Fibroblast of lung (primary cell): ENCODE measurements at regions not wholly inside any gene's neighbourhood (a gene's known extent, or its start where the extent isn't known, plus 50 kb on each side); places are given as distances from the start of the nearest gene placed in this dataset.

Source experiments
- DNase-seq, 2 donors: peaks; one replicate each; pipeline versions ENCODE4 v3.0.0 to v3.0.0-alpha.2; 2010; ENCODE audit warnings: low read depth in 2 of 2
- H2AFZ ChIP-seq: 2 replicates; pipeline ENCODE4 v1.5.1; 2012; ENCODE audit warnings: low read length, control low read depth, inconsistent platforms
- H3K27ac ChIP-seq: 2 replicates; pipeline ENCODE4 v1.5.1; 2011; ENCODE audit warnings: low read length, control low read depth; ENCODE audit not compliant: insufficient read depth
- H3K27me3 ChIP-seq: 2 replicates; pipeline ENCODE4 v1.5.1; 2011; ENCODE audit warnings: mild to moderate bottlenecking, low read length; ENCODE audit not compliant: control insufficient read depth, insufficient read depth
- H3K36me3 ChIP-seq: 2 replicates; pipeline ENCODE4 v1.5.1; 2011; ENCODE audit warnings: low read length; ENCODE audit not compliant: control insufficient read depth, insufficient read depth
- H3K4me1 ChIP-seq: 2 replicates; pipeline ENCODE4 v1.5.1; 2011; ENCODE audit warnings: low read length; ENCODE audit not compliant: control insufficient read depth, insufficient read depth; ENCODE audit errors: extremely low read depth
- H3K4me2 ChIP-seq: 2 replicates; pipeline ENCODE4 v1.5.1; 2011; ENCODE audit warnings: low read length, control low read depth; ENCODE audit not compliant: insufficient read depth; ENCODE audit errors: extremely low read depth
- H3K4me3 ChIP-seq, 4 experiments: fragments of 200-600 bp in 1 of 4; sonication (generic) in 1 of 4; replicated peaks in 1 of 4; 2 replicates each; pipeline ENCODE4 v1.5.1; 2011 to 2016; ENCODE audit warnings: low read length in 4 of 4, low read depth in 3 of 4, mild to moderate bottlenecking in 3 of 4, control low read depth in 2 of 4, inconsistent platforms in 1 of 4, mixed read lengths in 1 of 4; ENCODE audit not compliant: insufficient read depth in 1 of 4; ENCODE audit errors: control extremely low read depth in 1 of 4
- H3K79me2 ChIP-seq: 2 replicates; pipeline ENCODE4 v1.5.1; 2012; ENCODE audit warnings: mild to moderate bottlenecking, low read length, inconsistent platforms; ENCODE audit not compliant: control insufficient read depth, insufficient read depth
- H3K9ac ChIP-seq: 2 replicates; pipeline ENCODE4 v1.5.1; 2011; ENCODE audit warnings: mild to moderate bottlenecking, low read length, control low read depth; ENCODE audit not compliant: insufficient read depth
- H3K9me3 ChIP-seq: 2 replicates; pipeline ENCODE4 v1.5.1; 2012; ENCODE audit warnings: low read depth, low read length; ENCODE audit not compliant: control insufficient read depth, insufficient read depth
- H4K20me1 ChIP-seq: 2 replicates; pipeline ENCODE4 v1.5.1; 2011; ENCODE audit warnings: low read length; ENCODE audit not compliant: control insufficient read depth, insufficient read depth; ENCODE audit errors: extremely low read depth
- EZH2 ChIP-seq: IDR thresholded peaks from 2 replicates; pipeline ENCODE4 v1.5.1; 2012; ENCODE audit warnings: low read length, control low read depth, mild to moderate bottlenecking; ENCODE audit errors: missing control alignments
- TF ChIP-seq, protein P1 (sequence below), 2 donors: IDR thresholded peaks in 1 of 2; conservative IDR thresholded peaks in 1 of 2; 1 replicate in 1 of 2; 2 replicates in 1 of 2; pipeline ENCODE4 v1.5.1; 2011 to 2012; ENCODE audit warnings: low read length in 2 of 2, control low read depth in 1 of 2, inconsistent platforms in 1 of 2, low read depth in 1 of 2, mild to moderate bottlenecking in 1 of 2

DNA sequence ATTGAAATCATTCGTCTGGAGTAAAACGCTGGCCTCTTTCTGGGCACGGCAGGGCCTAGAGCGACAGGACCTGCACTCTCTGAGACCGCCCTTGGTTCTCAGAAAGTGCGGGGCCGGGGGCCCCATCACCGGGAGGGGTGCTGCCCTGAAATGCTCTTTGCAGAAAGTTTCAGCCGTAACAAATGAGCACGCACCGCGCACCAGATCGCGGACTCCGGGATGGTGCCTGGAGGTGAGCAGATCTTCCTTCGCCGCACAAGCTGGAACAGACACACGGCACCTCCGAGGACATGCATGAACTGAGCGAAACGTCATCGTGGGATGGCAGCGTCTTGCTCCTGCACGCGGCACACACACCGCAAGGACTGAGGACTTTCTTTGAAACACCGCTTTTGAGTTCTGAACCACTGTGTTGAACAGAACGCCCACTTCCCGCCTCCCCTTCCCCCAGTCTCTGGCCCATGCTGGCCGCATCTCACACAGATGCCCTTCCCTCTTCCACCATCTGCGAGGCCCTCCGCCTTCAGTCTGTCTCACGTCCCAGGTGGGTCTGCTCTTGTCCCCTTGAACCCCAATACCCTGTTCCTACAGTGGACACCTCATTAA, 538.7 kb upstream of the MGMT start:
- Histone ChIP-seq H3K36me3 (no peaks in the 10 kb centered on the region), H3K27me3 (no peaks in the 10 kb centered on the region), H3K27ac (no peak overlapping the region), H3K9ac (no peak overlapping the region), H3K4me2 (no peak overlapping the region), H3K4me1 (no peaks in the 10 kb centered on the region), H3K4me3 (no peak overlapping the region), H2AFZ (no peak overlapping the region), H3K9me3 (no peaks in the 10 kb centered on the region), H3K79me2 (no peaks in the 10 kb centered on the region), H4K20me1 (no peaks in the 10 kb centered on the region)
- DNase-seq: no peak
- no peak for TF ChIP-seq EZH2

DNA sequence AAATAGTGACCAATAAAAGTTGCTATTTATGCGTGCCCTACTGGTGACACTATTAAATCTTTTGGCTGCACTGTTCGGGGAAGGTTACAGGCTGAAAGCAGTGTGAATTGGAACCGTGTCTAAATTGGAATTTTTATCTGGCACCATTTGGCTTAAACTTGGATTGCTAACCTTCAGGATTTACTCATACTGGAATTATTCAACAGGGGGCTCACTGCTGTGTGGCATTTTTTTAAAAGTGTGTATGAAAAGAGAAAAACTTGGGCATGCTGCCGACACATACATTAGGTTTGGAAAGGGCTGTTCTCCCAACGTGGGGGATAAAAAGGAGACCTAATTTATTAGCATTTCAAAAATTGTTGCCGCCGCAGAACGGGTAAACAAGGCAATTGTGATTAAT, 537.9 kb upstream of the MGMT start:
- H3K4me1 ChIP-seq: no peaks in the 10 kb centered on the region
- H3K4me2 ChIP-seq: no peak overlapping the region
- no peak for DNase-seq
- no peaks in the 10 kb centered on the region for H3K9me3 ChIP-seq
- no peak overlapping the region for H3K27ac ChIP-seq
- no peak overlapping the region for H3K9ac ChIP-seq
- H3K4me3 ChIP-seq: no peak overlapping the region
- no peaks in the 10 kb centered on the region for H3K36me3 ChIP-seq
- H2AFZ ChIP-seq: no peak overlapping the region
- H4K20me1 ChIP-seq: no peaks in the 10 kb centered on the region
- no peaks in the 10 kb centered on the region for H3K27me3 ChIP-seq
- TF ChIP-seq, protein P1, sequence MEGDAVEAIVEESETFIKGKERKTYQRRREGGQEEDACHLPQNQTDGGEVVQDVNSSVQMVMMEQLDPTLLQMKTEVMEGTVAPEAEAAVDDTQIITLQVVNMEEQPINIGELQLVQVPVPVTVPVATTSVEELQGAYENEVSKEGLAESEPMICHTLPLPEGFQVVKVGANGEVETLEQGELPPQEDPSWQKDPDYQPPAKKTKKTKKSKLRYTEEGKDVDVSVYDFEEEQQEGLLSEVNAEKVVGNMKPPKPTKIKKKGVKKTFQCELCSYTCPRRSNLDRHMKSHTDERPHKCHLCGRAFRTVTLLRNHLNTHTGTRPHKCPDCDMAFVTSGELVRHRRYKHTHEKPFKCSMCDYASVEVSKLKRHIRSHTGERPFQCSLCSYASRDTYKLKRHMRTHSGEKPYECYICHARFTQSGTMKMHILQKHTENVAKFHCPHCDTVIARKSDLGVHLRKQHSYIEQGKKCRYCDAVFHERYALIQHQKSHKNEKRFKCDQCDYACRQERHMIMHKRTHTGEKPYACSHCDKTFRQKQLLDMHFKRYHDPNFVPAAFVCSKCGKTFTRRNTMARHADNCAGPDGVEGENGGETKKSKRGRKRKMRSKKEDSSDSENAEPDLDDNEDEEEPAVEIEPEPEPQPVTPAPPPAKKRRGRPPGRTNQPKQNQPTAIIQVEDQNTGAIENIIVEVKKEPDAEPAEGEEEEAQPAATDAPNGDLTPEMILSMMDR (conservative IDR thresholded peaks at IDR 0.05 in 1 of 2, IDR thresholded peaks at IDR 0.05 in 1 of 2; ENCODE audit: low read depth in 1 of 2, low read length in 2 of 2): no peak
- TF ChIP-seq EZH2: no peak
- no peaks in the 10 kb centered on the region for H3K79me2 ChIP-seq

DNA sequence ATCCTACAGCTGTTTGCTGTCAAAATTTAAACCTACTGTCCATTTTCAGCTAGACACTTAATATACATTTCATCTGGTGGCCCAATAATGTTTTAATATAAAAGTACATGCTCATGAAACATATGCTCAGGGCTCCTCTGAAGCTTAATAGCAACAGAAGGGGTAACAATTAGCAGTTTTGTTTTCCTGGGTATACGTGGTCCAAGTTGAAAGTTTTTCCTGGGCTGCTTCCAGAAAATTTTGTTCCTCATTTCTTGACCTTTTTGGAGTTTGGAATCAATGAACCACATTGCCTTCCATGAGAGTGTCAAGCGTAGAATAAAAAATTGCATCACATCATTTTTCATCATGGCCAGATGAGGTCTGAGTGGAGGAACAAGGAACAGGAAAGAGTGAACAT, 537.3 kb upstream of the MGMT start:
- no peak overlapping the region for H3K4me3 ChIP-seq
- H3K27me3 ChIP-seq: no peaks in the 10 kb centered on the region
- H3K4me1 ChIP-seq: no peaks in the 10 kb centered on the region
- no peak overlapping the region for H3K4me2 ChIP-seq
- no peak overlapping the region for H3K9ac ChIP-seq
- no peak for TF ChIP-seq EZH2
- TF ChIP-seq, protein P1 (conservative IDR thresholded peaks at IDR 0.05 in 1 of 2, IDR thresholded peaks at IDR 0.05 in 1 of 2; ENCODE audit: low read depth in 1 of 2, low read length in 2 of 2): no peak
- no peak overlapping the region for H3K27ac ChIP-seq
- no peaks in the 10 kb centered on the region for H3K36me3 ChIP-seq
- H4K20me1 ChIP-seq: no peaks in the 10 kb centered on the region
- peak in 1 of 2 donors; percentile 2 for DNase-seq
- no peak overlapping the region for H2AFZ ChIP-seq
- no peaks in the 10 kb centered on the region for H3K79me2 ChIP-seq
- no peaks in the 10 kb centered on the region for H3K9me3 ChIP-seq
